GM10266 (cell line): ENCODE measurements at regions not wholly inside any gene's neighbourhood (a gene's known extent, or its start where the extent isn't known, plus 50 kb on each side); places are given as distances from the start of the nearest gene placed in this dataset.
A peak's percentile ranks its signal among the peaks of the same experiment; 100 is the strongest.
"Not testable (repeated sequence)": the region's sequence is repeated elsewhere in the genome, so short reads cannot be mapped to it uniquely, and the experiment has no call there.

ENCODE experiments used
- DNase-seq: peaks from one replicate; pipeline ENCODE4 v3.0.0; 2012; ENCODE audit errors: extremely low spot score
- CTCF ChIP-seq: IDR thresholded peaks from 2 replicates; pipeline ENCODE4 v1.5.1; 2012; ENCODE audit warnings: mild to moderate bottlenecking, low read depth; ENCODE audit not compliant: control insufficient read depth, insufficient read depth; ENCODE audit errors: missing control alignments

- TF ChIP-seq CTCF: no peak
- DNase-seq: no peak
Measured at GRCh38 chr13:62371737-62372136, 956.1 kb upstream of the PCDH20 start.

GRCh38 chr13:62367971-62368370, 952.3 kb upstream of the PCDH20 start:
- not testable (repeated sequence) for DNase-seq

- TF ChIP-seq CTCF: no peak
- no peak for DNase-seq
Measured at GRCh38 chr13:62360609-62361008, 945.0 kb upstream of the PCDH20 start.

- DNase-seq: no peak
- TF ChIP-seq CTCF: no peak
Measured at GRCh38 chr13:62358646-62358932, 942.9 kb upstream of the PCDH20 start.

GRCh38 chr13:62357887-62358645, 942.4 kb upstream of the PCDH20 start:
- TF ChIP-seq CTCF: peak; percentile 69
- peak; percentile 21 for DNase-seq

GRCh38 chr13:62356977-62357376, 941.3 kb upstream of the PCDH20 start:
- TF ChIP-seq CTCF: no peak
- no peak for DNase-seq

GRCh38 chr13:62337109-62337880, 921.6 kb upstream of the PCDH20 start:
- DNase-seq: no peak
- TF ChIP-seq CTCF: no peak

- no peak for DNase-seq
- TF ChIP-seq CTCF: no peak
Measured at GRCh38 chr13:62336507-62336906, 920.9 kb upstream of the PCDH20 start.
